ENCODE measurements at regions not wholly inside any gene's neighbourhood (a gene's known extent, or its start where the extent isn't known, plus 50 kb on each side); places are given as distances from the start of the nearest gene placed in this dataset.
"Not testable (repeated sequence)": the region's sequence is repeated elsewhere in the genome, so short reads cannot be mapped to it uniquely, and the experiment has no call there.

GRCh38 chr1:213584272-213584671 is 403.5 kb upstream of the PROX1 start:
- no peak for DNase-seq (ENCODE audit: low read depth, low spot score)

DNA sequence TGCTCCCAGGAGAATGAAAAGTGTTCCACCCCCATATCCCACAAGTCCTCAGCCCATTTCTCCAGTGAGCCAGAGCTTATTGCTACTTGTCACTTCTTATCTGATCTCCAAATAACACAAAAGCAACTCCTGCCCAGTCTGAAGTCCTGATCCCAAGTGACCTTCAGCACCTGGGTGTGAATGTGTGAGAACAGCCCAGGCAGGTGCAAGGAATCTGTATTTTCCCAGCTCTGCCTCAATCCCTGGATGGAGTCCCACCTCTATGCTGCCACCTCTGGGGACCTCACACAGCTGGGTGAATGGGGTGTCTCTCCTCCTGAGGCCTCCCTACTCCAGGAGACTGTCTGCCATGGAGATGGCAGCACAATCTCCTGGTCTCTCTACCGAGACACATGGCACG is 402.4 kb upstream of the PROX1 start:
- DNase-seq (ENCODE audit: low read depth, low spot score), result no peak

GRCh38 chr1:213585959-213586586 is 401.7 kb upstream of the PROX1 start:
- DNase-seq (ENCODE audit: low read depth, low spot score), result no peak

DNA sequence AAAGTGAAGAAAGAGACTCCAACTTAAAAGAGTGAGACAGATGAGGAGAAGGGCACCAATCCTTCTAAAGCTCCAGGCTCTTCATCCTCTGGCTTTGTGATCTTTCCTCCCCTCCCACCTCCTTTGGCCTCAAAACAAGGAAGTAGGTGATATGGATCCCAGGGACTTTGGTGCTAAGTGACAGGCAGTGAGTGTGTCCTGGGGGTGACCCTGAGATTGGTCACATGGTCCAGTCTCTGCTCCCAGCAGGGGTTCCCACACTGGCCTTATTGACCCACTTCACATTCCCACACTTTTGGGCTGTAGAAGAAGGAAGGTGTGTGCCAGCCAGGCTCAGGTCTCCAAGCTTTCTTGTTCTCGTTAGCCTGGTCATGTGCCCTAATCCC is 401.2 kb upstream of the PROX1 start:
- DNase-seq (ENCODE audit: low read depth, low spot score), result no peak

DNA sequence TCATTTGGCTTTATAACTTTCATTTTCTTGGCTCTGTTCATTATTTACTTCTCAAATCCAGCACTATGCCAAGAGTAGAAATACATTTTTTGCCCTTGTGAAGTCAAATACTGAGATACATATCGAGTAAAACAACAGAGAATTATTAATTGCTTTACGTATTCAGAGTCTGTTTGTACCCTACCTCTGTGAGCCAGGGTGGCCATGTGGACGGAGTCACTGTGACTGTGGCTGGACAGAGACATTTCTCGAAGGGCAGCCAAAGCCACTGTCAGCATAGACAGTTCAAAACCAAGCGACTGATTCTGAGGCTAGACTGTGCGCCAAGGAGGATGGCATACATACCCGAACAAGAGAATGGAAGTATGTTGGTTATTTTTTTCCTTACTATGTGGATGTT is 391.0 kb upstream of the PROX1 start:
- DNase-seq (ENCODE audit: low read depth, low spot score), result no peak

GRCh38 chr1:213598263-213598662 is 389.5 kb upstream of the PROX1 start:
- no peak for DNase-seq (ENCODE audit: low read depth, low spot score)

DNA sequence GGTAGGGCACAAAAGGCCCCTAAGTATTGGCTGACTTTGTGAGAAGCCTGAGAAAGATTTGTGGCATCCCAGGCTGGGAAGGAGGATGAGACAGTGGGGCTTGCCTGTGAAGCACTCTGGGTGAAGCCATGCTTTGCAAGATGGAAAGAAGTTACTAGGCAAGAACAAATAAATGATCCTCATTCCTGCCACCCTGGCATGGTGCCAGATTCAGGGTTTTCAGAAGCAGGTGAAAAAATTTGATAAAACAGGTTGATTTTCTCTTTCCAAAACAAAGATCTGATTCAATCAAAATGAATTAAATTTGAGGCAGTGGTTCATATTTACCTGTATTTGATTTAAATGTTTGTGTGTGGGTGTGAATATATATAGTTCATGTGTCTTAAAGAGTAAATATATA is 386.9 kb upstream of the PROX1 start:
- no peak for DNase-seq (ENCODE audit: low read depth, low spot score)

DNA sequence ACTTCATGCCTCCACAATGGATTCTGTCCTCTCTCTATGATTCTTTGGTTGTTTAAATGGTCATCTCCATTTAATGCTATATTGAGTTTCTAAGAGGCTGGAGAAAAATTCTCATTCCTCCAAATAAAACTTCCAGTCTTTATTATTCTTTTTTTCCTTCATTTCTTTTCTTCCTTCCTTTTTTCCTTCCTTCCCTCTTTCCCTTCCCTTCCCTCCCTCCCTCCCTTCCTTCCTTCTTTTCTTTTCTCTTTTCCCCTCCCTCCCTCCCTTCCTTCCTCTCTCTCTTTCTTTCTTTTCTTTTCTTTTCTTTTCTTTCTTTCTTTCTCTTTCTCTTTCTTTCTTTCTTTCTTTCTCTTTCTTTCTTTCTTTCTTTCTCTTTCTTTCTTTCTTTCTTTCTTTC is 386.1 kb upstream of the PROX1 start:
- not testable (repeated sequence) for DNase-seq (ENCODE audit: low read depth, low spot score)

- DNase-seq (ENCODE audit: low read depth, low spot score), result no peak
These were observed 384.8 kb upstream of the PROX1 start for GRCh38 chr1:213602796-213603486.

- peak; percentile 13 for DNase-seq (ENCODE audit: low read depth, low spot score)
These were observed 383.3 kb upstream of the PROX1 start for GRCh38 chr1:213604477-213604876.

DNA sequence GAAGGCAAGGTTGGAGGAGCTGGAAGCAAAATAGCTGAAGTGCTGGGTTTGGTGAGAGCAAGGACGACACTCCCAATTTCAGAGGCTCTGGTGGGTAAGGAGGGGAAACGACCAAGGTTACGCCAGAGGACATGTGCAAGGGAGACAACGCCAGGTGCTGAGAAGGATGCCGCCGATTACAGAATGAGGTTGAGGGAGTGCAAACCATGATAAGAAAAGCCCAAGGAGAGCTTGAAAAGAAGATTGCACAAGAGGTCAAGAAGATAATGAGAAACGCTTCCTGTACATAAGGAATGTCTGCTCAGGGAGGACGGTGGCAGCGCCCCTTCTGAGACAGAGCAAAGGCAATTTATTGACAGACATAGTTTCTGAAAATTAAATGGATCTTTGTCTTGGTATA is 382.0 kb upstream of the PROX1 start:
- no peak for DNase-seq (ENCODE audit: low read depth, low spot score)

GRCh38 chr1:213606252-213606820 is 381.4 kb upstream of the PROX1 start:
- no peak for DNase-seq (ENCODE audit: low read depth, low spot score)

DNA sequence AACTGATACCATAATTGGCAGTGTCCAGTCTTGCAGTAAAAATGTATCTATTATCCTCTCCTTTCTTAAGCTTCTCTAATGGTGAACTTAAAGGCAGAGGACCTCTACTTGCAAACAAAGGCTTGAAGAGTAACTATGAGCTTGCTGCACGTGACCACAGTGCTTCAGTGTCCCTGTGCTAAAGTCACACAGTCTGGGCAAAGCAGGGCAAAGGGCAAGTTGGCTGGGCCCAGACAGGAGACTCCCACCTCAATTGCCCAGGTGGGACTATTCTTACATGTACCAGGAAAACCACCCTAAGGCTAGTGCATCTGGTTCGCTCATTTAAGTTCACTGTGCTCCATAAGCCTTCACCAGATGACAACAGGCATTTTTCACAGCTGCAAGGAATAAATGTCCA is 374.2 kb upstream of the PROX1 start:
- no peak for DNase-seq (ENCODE audit: low read depth, low spot score)

DNA sequence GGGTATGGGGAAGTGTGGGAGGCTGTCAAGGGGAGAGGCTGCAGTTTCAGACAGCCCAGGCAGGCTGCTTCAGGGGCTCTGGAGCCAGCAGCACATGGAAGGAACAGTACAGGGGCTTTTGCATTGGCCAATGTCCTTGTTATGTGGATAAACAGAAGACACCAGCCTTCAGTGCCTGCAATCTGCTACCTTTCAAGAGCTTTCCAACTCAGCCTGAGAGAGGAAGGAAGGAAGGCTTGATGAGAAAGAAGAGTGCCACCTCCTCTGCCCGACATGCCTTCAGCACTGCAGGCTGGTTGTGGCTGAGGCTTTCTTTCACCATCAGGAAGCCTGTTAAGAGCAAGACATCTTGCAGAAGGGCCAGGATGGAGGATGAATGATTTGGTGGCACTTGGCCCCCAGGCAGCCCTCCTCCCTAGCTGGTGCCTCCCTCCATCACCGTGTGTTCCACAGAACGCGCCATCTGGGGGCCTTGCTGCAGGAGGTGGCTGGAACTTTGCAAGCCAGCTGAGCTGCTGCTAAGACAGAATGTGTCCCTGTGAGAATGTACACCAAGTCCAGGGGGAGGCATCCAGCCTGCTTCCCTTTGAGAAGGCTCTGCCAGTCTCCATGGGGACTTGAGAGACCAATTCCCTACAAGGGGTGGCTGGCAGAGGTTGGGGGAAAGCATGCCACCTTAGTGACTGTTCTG is 372.4 kb upstream of the PROX1 start:
- DNase-seq (ENCODE audit: low read depth, low spot score), result no peak

DNA sequence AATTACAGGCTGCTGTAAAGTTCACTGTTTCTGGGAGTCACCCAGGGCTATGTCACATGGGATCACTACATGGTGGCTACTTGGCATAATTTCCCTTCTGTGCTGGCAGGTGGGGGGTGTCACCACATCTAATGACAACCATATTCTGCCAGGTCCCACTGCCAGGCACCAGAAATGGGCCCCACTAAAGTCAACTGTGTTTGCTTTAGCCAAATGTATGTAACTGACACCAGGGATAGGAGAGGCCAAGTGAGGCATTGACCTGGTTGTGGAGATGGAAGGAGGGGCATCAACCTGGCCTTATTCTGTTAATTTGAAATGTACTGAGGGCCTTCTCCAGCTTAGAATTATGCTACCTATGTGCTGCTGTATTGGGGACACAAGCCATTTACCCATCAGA is 370.6 kb upstream of the PROX1 start:
- DNase-seq (ENCODE audit: low read depth, low spot score), result no peak

DNA sequence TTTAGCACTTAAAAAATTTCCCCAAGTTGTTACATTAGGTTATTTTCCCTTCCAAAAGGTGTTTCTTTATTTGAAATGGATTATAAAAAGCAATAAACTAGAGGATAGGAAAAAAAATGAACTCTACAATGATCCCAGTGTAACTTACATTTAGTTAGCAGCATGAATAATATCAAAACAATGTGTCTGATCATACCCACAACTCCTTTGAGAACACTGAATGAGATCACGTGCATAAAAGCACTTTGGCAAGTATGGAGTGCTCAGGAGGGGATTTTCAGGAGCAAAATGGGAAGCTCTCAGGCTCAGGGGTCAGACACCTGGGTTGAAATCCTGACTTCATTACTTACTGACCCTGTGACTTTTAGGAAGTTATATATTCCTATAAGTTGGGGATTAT is 369.7 kb upstream of the PROX1 start:
- DNase-seq (ENCODE audit: low read depth, low spot score), result no peak

- DNase-seq (ENCODE audit: low read depth, low spot score), result no peak
These were observed 368.7 kb upstream of the PROX1 start for GRCh38 chr1:213619026-213619425.

GRCh38 chr1:213621077-213621476 is 366.7 kb upstream of the PROX1 start:
- DNase-seq (ENCODE audit: low read depth, low spot score), result no peak

DNA sequence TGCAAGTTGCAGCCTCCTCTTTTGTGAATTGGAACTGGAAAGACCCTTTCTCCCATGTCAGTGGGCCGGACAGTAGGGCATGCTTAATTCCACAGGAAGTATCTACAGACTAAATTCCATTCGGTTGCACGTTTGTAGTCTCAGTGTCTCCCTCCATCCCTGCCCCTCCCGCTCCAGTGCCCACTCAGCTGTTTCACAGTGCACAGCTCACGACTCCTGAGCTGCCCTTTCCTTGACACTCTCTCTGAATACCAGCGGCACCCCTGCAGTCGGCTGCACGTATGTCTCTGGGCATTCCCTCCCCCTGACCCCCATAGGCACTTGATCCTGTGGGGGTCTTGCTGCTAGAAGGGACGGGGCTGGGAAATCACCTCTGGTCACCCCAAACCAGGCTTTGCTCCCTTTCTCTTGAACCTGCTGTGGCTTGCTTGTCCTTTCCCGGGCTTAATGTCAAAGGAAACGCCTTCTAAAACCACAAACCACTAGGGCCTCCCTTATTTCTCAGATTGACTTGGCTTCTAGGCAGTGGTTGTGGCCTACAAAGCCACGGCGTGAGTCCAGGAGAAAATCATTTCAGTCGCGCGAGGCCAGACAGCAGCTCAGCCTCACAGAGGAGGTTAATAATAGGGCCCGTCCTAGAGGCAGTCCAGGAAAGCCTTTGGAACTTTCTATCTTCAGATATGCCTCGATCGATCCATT is 365.3 kb upstream of the PROX1 start:
- DNase-seq (ENCODE audit: low read depth, low spot score), result no peak

GRCh38 chr1:213623064-213623581 is 364.6 kb upstream of the PROX1 start:
- no peak for DNase-seq (ENCODE audit: low read depth, low spot score)

- no peak for DNase-seq (ENCODE audit: low read depth, low spot score)
These were observed 363.9 kb upstream of the PROX1 start for GRCh38 chr1:213623862-213624261.

GRCh38 chr1:213636778-213637177 is 351.0 kb upstream of the PROX1 start:
- DNase-seq (ENCODE audit: low read depth, low spot score), result not testable (repeated sequence)
